ENCODE measurements at regions not wholly inside any gene's neighbourhood (a gene's known extent, or its start where the extent isn't known, plus 50 kb on each side); places are given as distances from the start of the nearest gene placed in this dataset.
"Not testable (repeated sequence)": the region's sequence is repeated elsewhere in the genome, so short reads cannot be mapped to it uniquely, and the experiment has no call there.

DNA sequence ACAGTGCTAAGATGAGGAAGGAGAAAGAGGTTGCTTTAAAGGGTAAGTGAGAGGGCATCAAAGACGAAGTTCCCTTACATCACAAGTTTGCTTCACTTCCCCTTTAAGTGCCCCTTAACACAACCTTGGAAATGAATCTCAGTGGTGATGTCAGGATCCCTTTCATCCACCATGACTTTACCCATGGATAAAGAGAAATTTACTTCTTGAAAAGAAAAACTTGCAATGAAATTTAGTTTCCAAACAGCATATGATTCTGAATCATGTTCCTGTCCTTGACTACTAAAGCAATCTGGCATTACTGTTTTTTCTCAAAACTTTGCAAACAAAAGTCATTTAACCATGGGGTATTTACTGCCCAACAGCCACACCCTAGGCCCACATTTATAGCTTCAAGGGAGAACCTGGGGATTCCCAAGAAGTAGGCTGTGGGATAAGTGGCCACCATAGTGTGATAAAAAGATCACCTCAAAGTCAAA lies 135.9 kb downstream of the ITGB8 start:
- peak; percentile 43 for DNase-seq

DNA sequence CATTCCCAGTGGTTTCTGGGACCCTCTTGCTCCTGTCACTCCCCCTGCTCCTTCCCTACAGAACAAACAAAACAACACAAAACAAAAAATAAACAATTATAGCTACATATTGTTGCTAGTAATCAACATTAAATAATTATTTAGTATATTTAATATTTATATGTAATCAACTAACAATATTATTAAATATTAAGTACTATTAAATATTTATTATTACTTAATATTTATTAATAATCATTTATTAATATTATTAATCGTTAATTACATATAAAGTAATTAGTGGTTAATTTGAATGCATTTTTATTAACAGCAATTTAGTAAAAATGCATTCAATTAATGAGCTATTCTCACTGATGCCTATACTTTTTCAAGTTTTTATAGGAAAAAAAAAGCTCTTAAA lies 139.4 kb downstream of the ITGB8 start:
- DNase-seq = no peak

GRCh38 chr7:20470726-20471125 lies 140.0 kb downstream of the ITGB8 start:
- peak; percentile 27 for DNase-seq

GRCh38 chr7:20474249-20474648 lies 141.2 kb upstream of the ABCB5 start:
- peak; percentile 11 for DNase-seq

DNA sequence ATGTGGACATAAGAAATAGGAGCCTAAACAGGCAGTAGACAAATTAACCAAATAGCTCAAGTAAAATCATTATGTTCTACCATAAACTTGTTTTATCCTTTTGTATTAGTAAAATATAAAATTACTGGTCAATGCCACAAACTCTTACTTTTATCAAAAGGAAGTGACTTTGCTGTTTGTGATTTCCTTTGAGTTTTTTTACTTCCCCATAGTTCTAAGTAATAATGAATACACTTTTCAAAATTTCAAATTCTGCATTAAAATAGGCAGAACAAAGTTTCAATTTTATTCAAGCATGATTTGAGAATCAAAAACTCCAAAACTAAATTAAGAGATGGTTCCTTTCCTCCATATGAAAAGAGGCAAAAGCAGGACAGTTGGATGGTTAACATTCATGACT lies 139.7 kb upstream of the ABCB5 start:
- DNase-seq = no peak

DNA sequence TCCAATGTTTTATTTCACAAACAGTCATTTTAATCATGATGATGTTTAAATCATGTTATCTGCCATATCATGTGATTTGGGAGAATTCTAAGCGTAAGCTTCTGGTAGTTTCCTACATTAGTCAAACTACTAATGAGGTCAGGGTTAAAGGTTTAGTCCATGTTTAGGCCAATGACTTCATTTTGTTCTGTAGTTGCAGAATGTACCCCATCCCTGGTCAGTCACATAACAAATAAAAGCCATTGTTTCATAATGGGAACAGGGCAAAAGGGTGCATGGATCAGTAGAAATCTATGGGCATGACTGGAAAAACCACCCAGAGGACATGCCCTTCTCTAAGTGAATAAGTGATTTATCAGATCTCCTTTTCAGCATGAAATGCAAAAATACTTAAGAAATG lies 138.4 kb upstream of the ABCB5 start:
- DNase-seq = no peak

GRCh38 chr7:20479706-20480105 lies 135.8 kb upstream of the ABCB5 start:
- DNase-seq = no peak

DNA sequence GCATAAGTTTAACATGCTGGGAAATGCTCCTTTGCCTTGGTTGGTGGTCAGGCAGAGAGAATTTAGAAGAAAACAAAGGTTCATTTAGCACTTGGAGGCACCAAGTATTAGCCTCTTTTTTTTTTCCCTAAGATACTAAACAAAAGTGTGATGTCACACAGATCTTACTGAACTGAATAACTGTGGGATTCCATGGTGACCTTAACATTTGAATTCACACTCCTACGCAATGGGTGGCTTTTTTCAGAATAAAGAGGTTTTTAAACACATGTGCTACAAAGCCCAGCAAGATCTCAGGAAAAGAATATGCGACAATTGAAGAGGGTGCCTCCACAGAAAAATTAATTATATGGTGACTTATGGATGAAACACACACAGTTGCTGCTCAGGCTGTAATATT lies 133.4 kb upstream of the ABCB5 start:
- no peak for DNase-seq

DNA sequence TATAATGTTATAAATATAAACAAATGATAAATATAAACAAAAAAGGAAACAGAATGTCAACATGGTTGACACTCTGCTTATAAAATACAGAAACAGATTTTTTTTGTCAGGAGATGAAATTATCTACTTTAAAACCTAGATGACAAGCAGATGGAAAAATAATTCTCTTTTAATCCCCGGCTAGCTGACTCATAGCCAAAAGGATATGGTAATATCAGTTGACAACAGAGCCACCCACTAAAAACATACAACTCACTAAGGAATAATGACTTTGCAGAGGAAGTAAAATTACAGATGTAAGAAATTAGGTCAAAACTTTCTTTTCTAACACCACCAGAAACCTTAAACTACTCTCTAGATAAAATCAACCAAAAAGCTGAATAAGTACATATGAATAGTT lies 131.1 kb upstream of the ABCB5 start:
- no peak for DNase-seq

GRCh38 chr7:20488850-20489249 lies 126.6 kb upstream of the ABCB5 start:
- DNase-seq = no peak

DNA sequence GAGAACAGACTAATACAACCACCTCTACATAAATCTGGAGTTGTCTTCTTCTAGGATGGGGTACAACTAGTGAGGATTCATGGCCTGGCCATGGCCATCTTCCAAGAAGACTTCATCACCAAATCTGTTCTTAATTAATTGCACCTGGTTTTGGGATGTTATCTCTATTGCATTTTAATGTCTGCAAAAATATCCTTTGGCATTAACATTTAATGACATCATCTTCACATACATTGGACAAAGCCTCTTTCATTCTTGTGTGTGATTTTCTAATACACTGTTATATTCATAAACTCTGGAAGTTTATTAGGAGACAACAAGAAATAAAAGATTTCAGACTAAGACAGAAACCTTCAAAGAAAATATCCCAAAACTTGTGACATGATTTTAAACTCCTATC lies 124.2 kb upstream of the ABCB5 start:
- no peak for DNase-seq

GRCh38 chr7:20494566-20494965 lies 120.9 kb upstream of the ABCB5 start:
- DNase-seq = no peak

GRCh38 chr7:20501473-20501872 lies 114.0 kb upstream of the ABCB5 start:
- DNase-seq = not testable (repeated sequence)

DNA sequence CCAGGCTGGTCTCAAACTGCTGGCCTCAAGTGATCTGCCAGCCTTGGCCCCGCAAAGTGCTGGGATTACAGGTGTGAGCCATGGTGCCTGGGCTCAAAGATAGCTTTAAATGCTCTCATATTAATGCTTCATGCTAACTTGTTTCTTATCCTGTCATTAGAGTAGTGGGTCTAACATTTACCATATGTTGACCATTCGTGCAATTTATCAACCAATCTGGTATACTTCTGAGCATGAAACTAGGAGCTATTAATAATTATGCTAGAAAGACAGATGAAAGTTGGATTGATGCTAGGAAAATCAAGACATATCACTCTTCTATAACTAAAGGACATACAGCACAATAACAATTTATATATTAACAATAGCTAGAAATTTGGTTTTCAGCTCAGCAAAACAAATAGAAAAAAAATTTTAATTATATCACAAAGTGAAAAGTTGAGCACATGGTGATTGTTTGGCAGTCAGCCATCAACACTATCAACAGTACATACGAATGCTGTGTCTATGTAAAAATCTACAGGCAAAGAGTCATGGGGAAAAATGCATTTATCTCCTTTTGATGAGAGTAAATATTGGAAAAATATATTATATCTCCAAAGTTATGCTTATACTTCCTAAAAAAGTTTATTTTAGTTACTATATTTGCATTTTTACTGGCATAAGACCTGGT lies 112.1 kb upstream of the ABCB5 start:
- DNase-seq = no peak

DNA sequence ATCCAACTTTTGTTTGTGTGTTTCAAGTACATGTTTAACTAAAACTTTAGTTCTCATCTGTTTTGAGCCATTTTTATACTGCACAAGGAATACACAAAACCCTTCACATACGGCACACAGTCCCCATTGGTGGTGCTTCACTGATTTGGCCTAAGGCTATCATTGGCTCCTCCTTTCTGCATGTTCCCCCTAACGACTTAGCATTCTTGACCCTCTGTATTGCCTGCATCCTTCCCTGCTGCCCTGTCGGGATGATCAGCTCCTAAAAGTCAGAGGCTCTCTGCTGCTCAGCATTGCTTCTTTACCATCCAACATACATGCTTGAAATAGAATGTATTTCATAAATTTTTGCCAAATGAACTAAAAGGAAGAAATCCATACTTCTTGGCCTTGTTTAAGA lies 111.4 kb upstream of the ABCB5 start:
- DNase-seq = no peak

GRCh38 chr7:20506175-20506574 lies 109.3 kb upstream of the ABCB5 start:
- no peak for DNase-seq

DNA sequence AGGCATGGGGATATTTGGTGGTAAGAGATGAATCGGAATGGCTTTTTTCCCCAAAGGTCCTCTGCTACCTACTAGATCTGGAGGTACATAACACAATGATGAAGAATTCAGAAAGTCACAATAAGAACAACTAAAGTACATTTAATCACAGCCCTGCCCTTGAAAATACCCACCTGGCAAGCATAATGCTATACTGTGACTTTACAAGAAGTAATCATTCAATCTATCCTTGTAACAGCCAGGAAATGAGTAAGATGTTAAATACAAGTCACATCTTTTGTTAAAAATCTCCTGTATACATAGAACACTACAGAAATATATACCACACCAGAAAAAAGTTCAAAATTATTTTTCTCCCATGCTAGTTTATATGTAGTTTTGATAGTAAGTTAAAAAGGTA lies 108.3 kb upstream of the ABCB5 start:
- DNase-seq = no peak

- peak; percentile 96 for DNase-seq
These were observed 107.4 kb upstream of the ABCB5 start for GRCh38 chr7:20508109-20508508.

- no peak for DNase-seq
These were observed 105.4 kb upstream of the ABCB5 start for GRCh38 chr7:20509892-20510572.

- DNase-seq = no peak
These were observed 104.9 kb upstream of the ABCB5 start for GRCh38 chr7:20510573-20510900.

GRCh38 chr7:20513341-20513740 lies 102.1 kb upstream of the ABCB5 start:
- no peak for DNase-seq

DNA sequence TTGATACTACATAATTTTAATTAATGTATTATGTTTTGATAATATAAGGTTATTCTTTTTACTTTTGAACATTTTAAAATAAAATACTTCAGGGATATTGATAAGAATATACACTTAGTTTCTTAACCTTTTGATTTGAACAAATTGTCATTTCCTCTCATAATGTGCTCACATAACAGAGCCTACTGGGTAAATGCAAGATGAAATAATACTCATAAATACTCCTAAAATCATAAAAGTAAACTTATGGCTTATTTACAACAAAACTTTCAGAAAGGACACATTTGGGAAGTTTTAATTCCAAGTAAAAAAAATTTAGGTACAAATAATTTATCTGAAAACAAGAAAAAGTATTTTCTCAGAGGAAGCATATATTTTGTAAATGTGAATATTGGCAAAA lies 101.6 kb upstream of the ABCB5 start:
- no peak for DNase-seq

DNA sequence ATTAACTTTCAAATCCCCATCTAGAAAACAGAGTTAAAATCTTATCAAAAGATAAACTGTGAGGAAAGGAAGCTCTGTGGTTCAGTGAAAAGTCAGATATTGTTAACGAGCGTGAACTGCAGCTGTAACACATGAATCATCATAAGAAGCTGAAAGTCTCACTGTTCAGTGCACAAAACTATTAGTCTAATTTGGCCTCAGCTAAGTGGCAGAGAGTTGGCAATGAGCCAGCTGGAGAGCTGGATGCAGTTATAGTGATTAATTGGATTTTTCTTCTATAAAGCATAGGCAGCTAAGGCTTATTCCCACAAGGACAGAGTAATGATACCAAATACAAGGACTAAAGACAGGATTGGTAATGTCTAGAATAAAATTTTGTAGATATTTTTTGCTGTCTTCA lies 101.1 kb upstream of the ABCB5 start:
- DNase-seq = no peak

- no peak for DNase-seq
These were observed 95.8 kb upstream of the ABCB5 start for GRCh38 chr7:20519645-20520044.

- no peak for DNase-seq
These were observed 94.9 kb upstream of the ABCB5 start for GRCh38 chr7:20520530-20520929.

All from MV-4-11 (cell line).